Right ventricle myocardium inferior (tissue), 1 donor: ENCODE measurements at regions not wholly inside any gene's neighbourhood (a gene's known extent, or its start where the extent isn't known, plus 50 kb on each side); places are given as distances from the start of the nearest gene placed in this dataset.

Experiments used
- ATAC-seq: fragments of 200-7000 bp; cut with Tn5 transposase; one replicate; pipeline ENCODE4 v1.9.1; 2020; ENCODE audit warnings: mild to moderate bottlenecking, moderate library complexity
- DNase-seq: peaks from one replicate; pipeline ENCODE4 v3.0.0; 2021; ENCODE audit errors: missing footprints
- intact Hi-C: fragments of 100-400 bp; cut with DNase I; formaldehyde crosslinking; loops from one replicate; pipeline ENCODE4 v1.11.0; 2022
- donor health status: DM: no; HTN: yes; CAD: no; lungs with severe emphysema.

DNA sequence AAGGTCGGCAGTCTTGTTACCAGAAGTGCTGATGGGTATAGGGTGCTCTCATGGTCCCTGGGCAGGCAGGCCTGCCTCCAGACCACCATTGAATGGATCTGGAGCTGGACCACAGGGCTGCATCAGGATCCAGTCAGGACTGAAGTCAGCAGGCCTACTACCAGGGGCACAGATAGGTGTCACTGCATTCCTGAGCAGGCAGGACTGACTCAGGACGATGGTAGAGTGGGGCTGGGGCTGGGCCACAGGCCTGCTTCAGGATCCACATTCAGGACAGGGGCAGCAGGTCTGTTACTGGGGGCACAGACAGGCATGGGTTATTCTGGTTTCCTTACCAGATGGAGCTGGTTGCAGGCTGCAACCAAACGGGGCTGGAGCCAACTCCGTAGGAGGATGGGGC lies 51.4 kb upstream of the MAP3K4 start:
- DNase-seq (no peak), ATAC-seq (no peak)
- intact Hi-C loops = no loop called here
